Panc1 (cell line): ENCODE measurements at regions not wholly inside any gene's neighbourhood (a gene's known extent, or its start where the extent isn't known, plus 50 kb on each side); places are given as distances from the start of the nearest gene placed in this dataset.

ENCODE experiments used
- ATAC-seq: fragments of 200-7000 bp; cut with Tn5 transposase; 2 replicates; pipeline ENCODE4 v1.9.1; 2020; ENCODE audit warnings: mild to moderate bottlenecking, moderate library complexity
- BruUV-seq: library from RNA; stranded (reverse); fragments of 400-500 nt; replicated peaks from 2 replicates; lab custom pipeline; 2021; lab: Mats Ljungman, UMichigan
- CTCF ChIA-PET: fragments of 300-600 bp; sonication (Branson Sonifier 250); formaldehyde crosslinking; loops from one replicate; lab custom pipeline; 2022; ENCODE audit warnings: antibody characterized with exemption; lab: Charles Lee
- POLR2A ChIA-PET: fragments of 300-600 bp; sonication (Branson Sonifier 250); formaldehyde crosslinking; loops from one replicate; lab custom pipeline; 2022; ENCODE audit warnings: antibody characterized with exemption; lab: Charles Lee
- DNase-seq: peaks from one replicate; pipeline ENCODE4 v3.0.0-alpha.2; 2010; ENCODE audit warnings: low read depth, low spot score
- H3K27ac ChIP-seq: 2 replicates; pipeline ENCODE4 v1.5.1; 2011; ENCODE audit warnings: mild to moderate bottlenecking, low read length, inconsistent platforms
- H3K27me3 ChIP-seq: fragments of 200-500 bp; sonication (Bioruptor generic); 2 replicates; pipeline ENCODE4 v1.6.0; 2014; ENCODE audit warnings: low read length, inconsistent platforms; ENCODE audit not compliant: control insufficient read depth, insufficient read depth
- H3K36me3 ChIP-seq: fragments of 200-500 bp; sonication (Bioruptor generic); 2 replicates; pipeline ENCODE4 v1.5.1; 2014; ENCODE audit warnings: inconsistent platforms, mild to moderate bottlenecking, low read length, moderate library complexity; ENCODE audit not compliant: control insufficient read depth, insufficient read depth
- H3K4me1 ChIP-seq: 2 replicates; pipeline ENCODE4 v1.5.1; 2011; ENCODE audit warnings: inconsistent platforms, mild to moderate bottlenecking, low read length, moderate library complexity; ENCODE audit not compliant: control insufficient read depth, insufficient read depth
- H3K4me3 ChIP-seq, 2 experiments: 2 replicates each; pipeline ENCODE4 v1.5.1; 2011 to 2012; ENCODE audit warnings: low read depth in 2 of 2, low read length in 2 of 2, mild to moderate bottlenecking in 2 of 2, inconsistent platforms in 1 of 2, moderate library complexity in 1 of 2
- H3K9me3 ChIP-seq: fragments of 200-500 bp; sonication (Bioruptor generic); 2 replicates; pipeline ENCODE4 v1.5.1; 2014; ENCODE audit warnings: low read depth, mild to moderate bottlenecking, inconsistent platforms, low read length, moderate library complexity; ENCODE audit not compliant: control insufficient read depth, insufficient read depth
- POLR2AphosphoS5 ChIP-seq: IDR thresholded peaks from 2 replicates; pipeline ENCODE4 v1.6.1; 2012; ENCODE audit warnings: mild to moderate bottlenecking, low read depth, low read length, moderate library complexity
- SIN3A ChIP-seq: IDR thresholded peaks from 2 replicates; pipeline ENCODE4 v1.6.1; 2012; ENCODE audit warnings: low read depth, mild to moderate bottlenecking, low read length, moderate library complexity, borderline replicate concordance; ENCODE audit not compliant: insufficient read depth
- TCF7L2 ChIP-seq: IDR thresholded peaks from 2 replicates; pipeline ENCODE4 v1.6.1; 2011; ENCODE audit warnings: mild to moderate bottlenecking, low read depth, low read length, inconsistent platforms
- in situ Hi-C: cut with HindIII; loops from 2 replicates; pipeline ENCODE4 v1.10.0; 2016; ENCODE audit warnings: low sequenced_read_pairs, low pct_unique_long_range_greater_than_20kb
- intact Hi-C: fragments of 100-400 bp; cut with micrococcal nuclease; formaldehyde crosslinking; loops from one replicate; pipeline ENCODE4 v1.10.0; 2022; ENCODE audit not compliant: unreplicated experiment
- TF ChIP-seq, protein P1 (sequence below), 2 experiments: IDR thresholded peaks; 2 replicates each; pipeline ENCODE4 v1.6.1; 2011 to 2012; ENCODE audit warnings: low read depth in 2 of 2, control low read depth in 1 of 2, low read length in 1 of 2, mild to moderate bottlenecking in 1 of 2, moderate library complexity in 1 of 2; ENCODE audit not compliant: insufficient read depth in 1 of 2
- TF ChIP-seq, protein P2 (sequence below): fragments of 450-650 bp; IDR thresholded peaks from 2 replicates; pipeline ENCODE4 v1.5.1; 2017; ENCODE audit warnings: mild to moderate bottlenecking

DNA sequence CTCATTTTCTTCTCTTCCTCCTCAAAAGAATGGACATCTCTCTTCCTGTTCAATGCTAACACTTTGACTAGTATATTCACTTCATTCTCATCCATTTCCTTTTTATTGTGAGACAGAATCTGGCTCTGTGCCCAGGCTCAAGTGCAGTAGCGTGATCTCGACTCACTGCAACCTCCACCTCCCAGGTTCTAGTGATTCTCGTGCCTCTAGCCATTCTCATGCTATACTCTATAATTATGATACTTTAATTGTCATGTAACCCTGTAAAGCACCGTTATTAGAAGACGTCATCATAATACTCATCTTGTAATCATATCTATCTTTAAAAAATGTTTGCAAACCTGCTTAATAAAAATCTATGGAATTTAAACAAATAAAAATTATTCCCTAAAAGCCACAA, 107.0 kb downstream of the SHOX2 start:
- TF ChIP-seq, protein P1, sequence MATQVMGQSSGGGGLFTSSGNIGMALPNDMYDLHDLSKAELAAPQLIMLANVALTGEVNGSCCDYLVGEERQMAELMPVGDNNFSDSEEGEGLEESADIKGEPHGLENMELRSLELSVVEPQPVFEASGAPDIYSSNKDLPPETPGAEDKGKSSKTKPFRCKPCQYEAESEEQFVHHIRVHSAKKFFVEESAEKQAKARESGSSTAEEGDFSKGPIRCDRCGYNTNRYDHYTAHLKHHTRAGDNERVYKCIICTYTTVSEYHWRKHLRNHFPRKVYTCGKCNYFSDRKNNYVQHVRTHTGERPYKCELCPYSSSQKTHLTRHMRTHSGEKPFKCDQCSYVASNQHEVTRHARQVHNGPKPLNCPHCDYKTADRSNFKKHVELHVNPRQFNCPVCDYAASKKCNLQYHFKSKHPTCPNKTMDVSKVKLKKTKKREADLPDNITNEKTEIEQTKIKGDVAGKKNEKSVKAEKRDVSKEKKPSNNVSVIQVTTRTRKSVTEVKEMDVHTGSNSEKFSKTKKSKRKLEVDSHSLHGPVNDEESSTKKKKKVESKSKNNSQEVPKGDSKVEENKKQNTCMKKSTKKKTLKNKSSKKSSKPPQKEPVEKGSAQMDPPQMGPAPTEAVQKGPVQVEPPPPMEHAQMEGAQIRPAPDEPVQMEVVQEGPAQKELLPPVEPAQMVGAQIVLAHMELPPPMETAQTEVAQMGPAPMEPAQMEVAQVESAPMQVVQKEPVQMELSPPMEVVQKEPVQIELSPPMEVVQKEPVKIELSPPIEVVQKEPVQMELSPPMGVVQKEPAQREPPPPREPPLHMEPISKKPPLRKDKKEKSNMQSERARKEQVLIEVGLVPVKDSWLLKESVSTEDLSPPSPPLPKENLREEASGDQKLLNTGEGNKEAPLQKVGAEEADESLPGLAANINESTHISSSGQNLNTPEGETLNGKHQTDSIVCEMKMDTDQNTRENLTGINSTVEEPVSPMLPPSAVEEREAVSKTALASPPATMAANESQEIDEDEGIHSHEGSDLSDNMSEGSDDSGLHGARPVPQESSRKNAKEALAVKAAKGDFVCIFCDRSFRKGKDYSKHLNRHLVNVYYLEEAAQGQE (IDR thresholded peaks at IDR 0.05; ENCODE audit: insufficient read depth in 1 of 2, low read depth in 2 of 2, low read length in 1 of 2) = no peak
- TF ChIP-seq, protein P2, sequence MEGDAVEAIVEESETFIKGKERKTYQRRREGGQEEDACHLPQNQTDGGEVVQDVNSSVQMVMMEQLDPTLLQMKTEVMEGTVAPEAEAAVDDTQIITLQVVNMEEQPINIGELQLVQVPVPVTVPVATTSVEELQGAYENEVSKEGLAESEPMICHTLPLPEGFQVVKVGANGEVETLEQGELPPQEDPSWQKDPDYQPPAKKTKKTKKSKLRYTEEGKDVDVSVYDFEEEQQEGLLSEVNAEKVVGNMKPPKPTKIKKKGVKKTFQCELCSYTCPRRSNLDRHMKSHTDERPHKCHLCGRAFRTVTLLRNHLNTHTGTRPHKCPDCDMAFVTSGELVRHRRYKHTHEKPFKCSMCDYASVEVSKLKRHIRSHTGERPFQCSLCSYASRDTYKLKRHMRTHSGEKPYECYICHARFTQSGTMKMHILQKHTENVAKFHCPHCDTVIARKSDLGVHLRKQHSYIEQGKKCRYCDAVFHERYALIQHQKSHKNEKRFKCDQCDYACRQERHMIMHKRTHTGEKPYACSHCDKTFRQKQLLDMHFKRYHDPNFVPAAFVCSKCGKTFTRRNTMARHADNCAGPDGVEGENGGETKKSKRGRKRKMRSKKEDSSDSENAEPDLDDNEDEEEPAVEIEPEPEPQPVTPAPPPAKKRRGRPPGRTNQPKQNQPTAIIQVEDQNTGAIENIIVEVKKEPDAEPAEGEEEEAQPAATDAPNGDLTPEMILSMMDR = no peak
- TF ChIP-seq POLR2AphosphoS5 (no peak), TCF7L2 (no peak), SIN3A (no peak)
- no peak for DNase-seq
- no TSS peak for BruUV-seq

DNA sequence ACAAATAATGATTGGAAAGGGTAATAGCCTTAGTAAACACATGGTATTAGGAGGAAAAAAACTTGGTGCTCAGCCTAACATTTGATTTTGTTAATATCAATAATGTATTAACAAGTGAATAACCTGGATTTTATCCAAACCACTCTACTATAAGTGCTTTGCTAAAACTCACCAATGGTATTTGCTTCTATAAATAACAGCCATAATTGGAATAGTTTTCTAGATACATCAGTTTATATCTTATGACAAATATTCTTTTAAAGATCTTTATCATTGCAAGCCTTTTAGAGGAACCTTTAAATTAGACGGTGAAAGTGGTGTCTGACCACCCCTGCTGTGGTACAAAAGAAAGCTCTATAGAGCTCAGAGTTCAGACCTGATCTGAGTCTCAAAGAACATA, 123.9 kb downstream of the SHOX2 start:
- intact Hi-C loops = no loop called here

More for the DNA sequence above, 107.0 kb downstream of the SHOX2 start:
- Histone ChIP-seq H3K27ac (no peak overlapping the region), H3K4me1 (no peaks in the 10 kb centered on the region), H3K27me3 (no peaks in the 10 kb centered on the region), H3K9me3 (peaks cover 5% of the 10 kb centered on the region; the same call in 1 of the 2 replicates), H3K36me3 (no peaks in the 10 kb centered on the region), H3K4me3 (no peak overlapping the region)
- no peak for ATAC-seq
- in situ Hi-C loops (no loop called here), intact Hi-C loops (no loop called here)
- ChIA-PET CTCF (no interaction called here), POLR2A (no interaction called here)

More for the DNA sequence above, 123.9 kb downstream of the SHOX2 start:
- no peaks in the 10 kb centered on the region for H3K36me3 ChIP-seq
- TF ChIP-seq POLR2AphosphoS5 = no peak
- TF ChIP-seq, protein P2 = no peak
- TF ChIP-seq, protein P1 (IDR thresholded peaks at IDR 0.05; ENCODE audit: insufficient read depth in 1 of 2, low read depth in 2 of 2, low read length in 1 of 2) = no peak
- no peak for TF ChIP-seq TCF7L2
- TF ChIP-seq SIN3A = no peak
- ChIA-PET POLR2A (no interaction called here), CTCF (no interaction called here)
- no peak for DNase-seq
- no peaks in the 10 kb centered on the region for H3K9me3 ChIP-seq
- 0 out of 2 replicates have a peak, but pooled peaks cover 3% of the 10 kb centered on the region for H3K27me3 ChIP-seq
- no peaks in the 10 kb centered on the region for H3K4me1 ChIP-seq
- no peak overlapping the region for H3K27ac ChIP-seq
- no peak for ATAC-seq
- no peak overlapping the region for H3K4me3 ChIP-seq
- no TSS peak for BruUV-seq
- in situ Hi-C loops = no loop called here
